Smooth muscle cell of the brain vasculature (primary cell): ENCODE measurements at regions not wholly inside any gene's neighbourhood (a gene's known extent, or its start where the extent isn't known, plus 50 kb on each side); places are given as distances from the start of the nearest gene placed in this dataset.

Experiments used
- DNase-seq: peaks from one replicate; pipeline ENCODE4 v3.0.0-alpha.2; 2012; ENCODE audit warnings: low read depth, low spot score

GRCh38 chr7:84248843-84249242, 54.3 kb upstream of the SEMA3A start:
- no peak for DNase-seq

DNA sequence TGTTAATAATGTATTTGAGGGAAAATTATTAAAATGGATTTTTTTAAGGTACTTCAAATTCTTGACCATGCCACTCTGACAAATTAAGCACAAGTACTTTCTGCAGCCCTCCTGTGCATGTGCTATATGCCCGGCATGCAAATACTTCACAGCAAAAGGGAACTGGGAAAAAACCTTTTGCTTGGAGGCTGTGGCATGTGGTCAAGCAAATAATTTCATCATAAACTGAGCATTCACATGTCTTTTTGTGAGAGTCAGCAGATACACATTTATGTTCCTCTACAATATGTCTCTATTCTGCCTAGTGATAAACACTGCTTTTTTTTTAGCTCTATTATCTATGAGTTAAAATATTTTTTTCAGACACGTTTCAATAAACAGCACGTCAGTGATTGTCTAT, 53.7 kb upstream of the SEMA3A start:
- DNase-seq = no peak

GRCh38 chr7:84247591-84247990, 53.0 kb upstream of the SEMA3A start:
- no peak for DNase-seq

- DNase-seq = no peak
Measured at GRCh38 chr7:84245835-84246234, 51.2 kb upstream of the SEMA3A start.
